ENCODE measurements at regions not wholly inside any gene's neighbourhood (a gene's known extent, or its start where the extent isn't known, plus 50 kb on each side); places are given as distances from the start of the nearest gene placed in this dataset.
"Not testable (repeated sequence)": the region's sequence is repeated elsewhere in the genome, so short reads cannot be mapped to it uniquely, and the experiment has no call there.

- DNase-seq: no peak
These were observed 160.5 kb upstream of the RASSF8 start for GRCh38 chr12:25797949-25798348.

GRCh38 chr12:25800101-25800500 lies 158.4 kb upstream of the RASSF8 start:
- no peak for DNase-seq

- DNase-seq: no peak
These were observed 156.7 kb upstream of the RASSF8 start for GRCh38 chr12:25801734-25802133.

- DNase-seq: no peak
These were observed 156.3 kb upstream of the RASSF8 start for GRCh38 chr12:25802143-25802542.

- not testable (repeated sequence) for DNase-seq
These were observed 155.3 kb upstream of the RASSF8 start for GRCh38 chr12:25803029-25803664.

GRCh38 chr12:25804286-25804685 lies 154.2 kb upstream of the RASSF8 start:
- not testable (repeated sequence) for DNase-seq

- no peak for DNase-seq
These were observed 152.2 kb upstream of the RASSF8 start for GRCh38 chr12:25806271-25806670.

GRCh38 chr12:25808604-25809003 lies 149.9 kb upstream of the RASSF8 start:
- DNase-seq: no peak

GRCh38 chr12:25810683-25811082 lies 147.8 kb upstream of the RASSF8 start:
- DNase-seq: no peak

- peak in 1 of 2 experiments; percentile 49 for DNase-seq
These were observed 146.8 kb upstream of the RASSF8 start for GRCh38 chr12:25811656-25812126.

GRCh38 chr12:25812295-25812694 lies 146.2 kb upstream of the RASSF8 start:
- no peak for DNase-seq

- DNase-seq: no peak
These were observed 144.6 kb upstream of the RASSF8 start for GRCh38 chr12:25813843-25814242.

GRCh38 chr12:25816637-25817036 lies 141.8 kb upstream of the RASSF8 start:
- no peak for DNase-seq

GRCh38 chr12:25817166-25817565 lies 141.3 kb upstream of the RASSF8 start:
- DNase-seq: no peak

GRCh38 chr12:25818596-25819390 lies 139.7 kb upstream of the RASSF8 start:
- no peak for DNase-seq

GRCh38 chr12:25819691-25820090 lies 138.8 kb upstream of the RASSF8 start:
- DNase-seq: no peak

GRCh38 chr12:25822281-25822680 lies 136.2 kb upstream of the RASSF8 start:
- no peak for DNase-seq

GRCh38 chr12:25824734-25825133 lies 133.7 kb upstream of the RASSF8 start:
- no peak for DNase-seq

- no peak for DNase-seq
These were observed 133.0 kb upstream of the RASSF8 start for GRCh38 chr12:25825446-25825845.

GRCh38 chr12:25827141-25827540 lies 131.3 kb upstream of the RASSF8 start:
- DNase-seq: no peak

- no peak for DNase-seq
These were observed 130.7 kb upstream of the RASSF8 start for GRCh38 chr12:25827747-25828146.

GRCh38 chr12:25828188-25828587 lies 130.3 kb upstream of the RASSF8 start:
- no peak for DNase-seq

GRCh38 chr12:25829192-25829591 lies 129.3 kb upstream of the RASSF8 start:
- DNase-seq: peak in 1 of 2 experiments; percentile 4

- DNase-seq: no peak
These were observed 128.0 kb upstream of the RASSF8 start for GRCh38 chr12:25830456-25830855.
